GM21528 (cell line): ENCODE measurements at regions not wholly inside any gene's neighbourhood (a gene's known extent, or its start where the extent isn't known, plus 50 kb on each side); places are given as distances from the start of the nearest gene placed in this dataset.
"Not testable (repeated sequence)": the region's sequence is repeated elsewhere in the genome, so short reads cannot be mapped to it uniquely, and the experiment has no call there.

Experiments
- ATAC-seq: cut with Tn5 transposase; IDR thresholded peaks from one replicate; pipeline ENCODE4 v1.9.1; 2021; ENCODE audit warnings: mild to moderate bottlenecking, moderate library complexity; ENCODE audit not compliant: unreplicated experiment, low FRiP score

GRCh38 chr12:28023156-28023887 lies 50.8 kb upstream of the PTHLH start:
- no peak for ATAC-seq

GRCh38 chr12:28024231-28024995 lies 51.9 kb upstream of the PTHLH start:
- ATAC-seq = no peak

GRCh38 chr12:28025821-28026505 lies 53.4 kb upstream of the PTHLH start:
- ATAC-seq = no peak

GRCh38 chr12:28026701-28027100 lies 54.2 kb upstream of the PTHLH start:
- no peak for ATAC-seq

GRCh38 chr12:28027328-28027727 lies 54.8 kb upstream of the PTHLH start:
- ATAC-seq = no peak

GRCh38 chr12:28027947-28028724 lies 55.6 kb upstream of the PTHLH start:
- no peak for ATAC-seq

GRCh38 chr12:28032811-28033537 lies 60.4 kb upstream of the PTHLH start:
- no peak for ATAC-seq

GRCh38 chr12:28033538-28033915 lies 61.0 kb upstream of the PTHLH start:
- no peak for ATAC-seq

- ATAC-seq = no peak
Measured at GRCh38 chr12:28034271-28034670, 61.7 kb upstream of the PTHLH start.

GRCh38 chr12:28035500-28035899 lies 63.0 kb upstream of the PTHLH start:
- no peak for ATAC-seq

GRCh38 chr12:28036940-28037339 lies 64.4 kb upstream of the PTHLH start:
- ATAC-seq = no peak

GRCh38 chr12:28040246-28040645 lies 67.7 kb upstream of the PTHLH start:
- no peak for ATAC-seq

- ATAC-seq = not testable (repeated sequence)
Measured at GRCh38 chr12:28046600-28046999, 74.1 kb upstream of the PTHLH start.

GRCh38 chr12:28050606-28051005 lies 78.1 kb upstream of the PTHLH start:
- no peak for ATAC-seq

- no peak for ATAC-seq
Measured at GRCh38 chr12:28051516-28052354, 79.2 kb upstream of the PTHLH start.

- no peak for ATAC-seq
Measured at GRCh38 chr12:28053564-28053963, 81.0 kb upstream of the PTHLH start.

GRCh38 chr12:28054583-28054982 lies 82.0 kb upstream of the PTHLH start:
- ATAC-seq = no peak

- no peak for ATAC-seq
Measured at GRCh38 chr12:28057856-28058615, 85.5 kb upstream of the PTHLH start.
